WTC11 (cell line): ENCODE measurements at regions not wholly inside any gene's neighbourhood (a gene's known extent, or its start where the extent isn't known, plus 50 kb on each side); places are given as distances from the start of the nearest gene placed in this dataset.

Experiments
- ATAC-seq: fragments of 200-7000 bp; cut with Tn5 transposase; 2 replicates; pipeline ENCODE4 v1.10.0; 2021; ENCODE audit warnings: mild to moderate bottlenecking, moderate library complexity
- CTCF ChIA-PET: fragments of 300-600 bp; sonication (Branson Sonifier 250); formaldehyde crosslinking; loops from one replicate; lab custom pipeline; 2021; ENCODE audit warnings: antibody characterized with exemption; lab: Charles Lee
- POLR2A ChIA-PET: fragments of 350-600 bp; sonication (Branson Sonifier 250); formaldehyde crosslinking; loops from one replicate; lab custom pipeline; 2021; ENCODE audit warnings: antibody characterized with exemption; lab: Charles Lee
- DNase-seq: peaks from one replicate; pipeline ENCODE4 v3.0.0; 2021; ENCODE audit warnings: low spot score
- H3K27ac Mint-ChIP-seq: 2 replicates; pipeline ENCODE4 v1.8.0; 2021; ENCODE audit warnings: mixed read lengths
- H3K27me3 Mint-ChIP-seq: 2 replicates; pipeline ENCODE4 v1.8.0; 2021; ENCODE audit warnings: low read depth, mild to moderate bottlenecking, moderate library complexity, mixed read lengths
- H3K36me3 Mint-ChIP-seq: 2 replicates; pipeline ENCODE4 v1.8.0; 2021; ENCODE audit warnings: mixed read lengths
- H3K4me1 Mint-ChIP-seq: 2 replicates; pipeline ENCODE4 v1.8.0; 2022; ENCODE audit warnings: mixed read lengths
- H3K4me3 Mint-ChIP-seq: 2 replicates; pipeline ENCODE4 v1.8.0; 2021; ENCODE audit warnings: mild to moderate bottlenecking, moderate library complexity, mixed read lengths
- H3K9me3 Mint-ChIP-seq: 2 replicates; pipeline ENCODE4 v1.8.0; 2021; ENCODE audit warnings: mixed read lengths
- ATF2 ChIP-seq: sonication (generic); formaldehyde crosslinking; IDR thresholded peaks from 2 replicates; pipeline ENCODE4 v1.8.1; 2022; ENCODE audit warnings: low read depth, missing genetic modification reagents, borderline replicate concordance
- CREB1 ChIP-seq: sonication (generic); formaldehyde crosslinking; IDR thresholded peaks from 2 replicates; pipeline ENCODE4 v1.8.0; 2023; ENCODE audit warnings: mild to moderate bottlenecking, missing genetic modification reagents
- EMX1 ChIP-seq: fragments of 250-450 bp; sonication (Bioruptor Pico); IDR thresholded peaks from 2 replicates; pipeline ENCODE4 v1.8.0; 2021; ENCODE audit warnings: mild to moderate bottlenecking
- HMGA2 ChIP-seq: fragments of 250-450 bp; sonication (Bioruptor Pico); IDR thresholded peaks from 2 replicates; pipeline ENCODE4 v1.4.0; 2021; ENCODE audit warnings: mild to moderate bottlenecking, moderate library complexity
- HMGXB4 ChIP-seq: sonication (generic); formaldehyde crosslinking; IDR thresholded peaks from 2 replicates; pipeline ENCODE4 v1.8.1; 2023; ENCODE audit warnings: mild to moderate bottlenecking, moderate library complexity, missing genetic modification reagents
- IRF1 ChIP-seq: sonication (generic); formaldehyde crosslinking; IDR thresholded peaks from 2 replicates; pipeline ENCODE4 v1.8.0; 2023; ENCODE audit warnings: missing genetic modification reagents
- MLX ChIP-seq: sonication (generic); formaldehyde crosslinking; IDR thresholded peaks from 2 replicates; pipeline ENCODE4 v1.8.1; 2023; ENCODE audit warnings: mild to moderate bottlenecking, missing genetic modification reagents, moderate library complexity
- MXD4 ChIP-seq: fragments of 250-450 bp; sonication (Bioruptor Pico); IDR thresholded peaks from 2 replicates; pipeline ENCODE4 v1.8.0; 2021; ENCODE audit warnings: mild to moderate bottlenecking, moderate library complexity, borderline replicate concordance
- NFATC4 ChIP-seq: fragments of 250-450 bp; sonication (Bioruptor Pico); IDR thresholded peaks from 2 replicates; pipeline ENCODE4 v1.9.0; 2021; ENCODE audit warnings: mild to moderate bottlenecking
- NFYB ChIP-seq: sonication (generic); formaldehyde crosslinking; conservative IDR thresholded peaks from 2 replicates; pipeline ENCODE4 v1.8.0; 2022; ENCODE audit warnings: low read depth, missing genetic modification reagents
- PRRX2 ChIP-seq: fragments of 250-450 bp; sonication (Bioruptor Pico); IDR thresholded peaks from 2 replicates; pipeline ENCODE4 v1.8.0; 2021; ENCODE audit warnings: mild to moderate bottlenecking
- RELA ChIP-seq: sonication (generic); formaldehyde crosslinking; IDR thresholded peaks from 2 replicates; pipeline ENCODE4 v1.8.1; 2022; ENCODE audit warnings: missing genetic modification reagents, mild to moderate bottlenecking, borderline replicate concordance
- RORB ChIP-seq: fragments of 250-450 bp; sonication (Bioruptor Pico); IDR thresholded peaks from 2 replicates; pipeline ENCODE4 v1.9.0; 2021; ENCODE audit warnings: mild to moderate bottlenecking
- SP1 ChIP-seq: sonication (generic); formaldehyde crosslinking; conservative IDR thresholded peaks from 2 replicates; pipeline ENCODE4 v1.8.1; 2022; ENCODE audit warnings: missing genetic modification reagents
- TEAD4 ChIP-seq: sonication (generic); formaldehyde crosslinking; IDR thresholded peaks from 2 replicates; pipeline ENCODE4 v1.8.0; 2022; ENCODE audit warnings: mild to moderate bottlenecking, missing genetic modification reagents
- TP53 ChIP-seq: sonication (generic); formaldehyde crosslinking; IDR thresholded peaks from 2 replicates; pipeline ENCODE4 v1.8.1; 2023; ENCODE audit warnings: mild to moderate bottlenecking, missing genetic modification reagents
- ZBTB43 ChIP-seq: sonication (generic); formaldehyde crosslinking; IDR thresholded peaks from 2 replicates; pipeline ENCODE4 v1.8.1; 2023; ENCODE audit warnings: mild to moderate bottlenecking, missing genetic modification reagents
- ZNF121 ChIP-seq: sonication (generic); formaldehyde crosslinking; IDR thresholded peaks from 2 replicates; pipeline ENCODE4 v1.8.0; 2023; ENCODE audit warnings: missing genetic modification reagents
- ZNF138 ChIP-seq: sonication (generic); formaldehyde crosslinking; conservative IDR thresholded peaks from 2 replicates; pipeline ENCODE4 v1.8.1; 2022; ENCODE audit warnings: mild to moderate bottlenecking, moderate library complexity, missing genetic modification reagents
- ZNF219 ChIP-seq: sonication (generic); formaldehyde crosslinking; IDR thresholded peaks from 2 replicates; pipeline ENCODE4 v1.8.0; 2023; ENCODE audit warnings: missing genetic modification reagents, mild to moderate bottlenecking, borderline replicate concordance
- ZNF423 ChIP-seq: fragments of 250-450 bp; sonication (Bioruptor Pico); IDR thresholded peaks from 2 replicates; pipeline ENCODE4 v2.1.2; 2022; ENCODE audit warnings: mild to moderate bottlenecking, moderate library complexity
- ZNF671 ChIP-seq: fragments of 250-450 bp; sonication (Bioruptor Pico); IDR thresholded peaks from 2 replicates; pipeline ENCODE4 v1.8.0; 2021; ENCODE audit warnings: mild to moderate bottlenecking
- ZSCAN18 ChIP-seq: fragments of 250-450 bp; sonication (Bioruptor Pico); IDR thresholded peaks from 2 replicates; pipeline ENCODE4 v2.1.2; 2022; ENCODE audit warnings: mild to moderate bottlenecking, moderate library complexity

- TF ChIP-seq ZBTB43 (CRISPR knock-in tag) (no peak), ZNF121 (CRISPR knock-in tag) (no peak), RELA (CRISPR knock-in tag) (no peak), RORB (CRISPR knock-in tag) (no peak), CREB1 (CRISPR knock-in tag) (no peak), HMGA2 (CRISPR knock-in tag) (no peak), ZNF423 (no peak), NFYB (CRISPR knock-in tag) (no peak), ZNF138 (CRISPR knock-in tag) (no peak)
Measured at GRCh38 chr20:17141568-17141967, 85.3 kb upstream of the PCSK2 start (continued).

GRCh38 chr20:17142666-17143065, 84.2 kb upstream of the PCSK2 start:
- no peak overlapping the region for H3K4me3 Mint-ChIP-seq
- TF ChIP-seq ATF2 (CRISPR knock-in tag) (no peak), TP53 (CRISPR knock-in tag) (no peak), MXD4 (no peak), ZNF219 (CRISPR knock-in tag) (no peak), HMGXB4 (CRISPR knock-in tag) (no peak), NFATC4 (CRISPR knock-in tag) (no peak), TEAD4 (CRISPR knock-in tag) (no peak), ZSCAN18 (CRISPR knock-in tag) (no peak), CREB1 (CRISPR knock-in tag) (no peak), EMX1 (CRISPR knock-in tag) (no peak), ZNF671 (CRISPR knock-in tag) (no peak), ZNF138 (CRISPR knock-in tag) (no peak), SP1 (CRISPR knock-in tag) (no peak), PRRX2 (no peak), IRF1 (CRISPR knock-in tag) (no peak), MLX (CRISPR knock-in tag) (no peak)
- H3K27me3 Mint-ChIP-seq, result no peaks in the 10 kb centered on the region
- ChIA-PET POLR2A (no interaction called here), CTCF (no interaction called here)
- ATAC-seq, result no peak
- no peak overlapping the region for H3K27ac Mint-ChIP-seq
- no peaks in the 10 kb centered on the region for H3K4me1 Mint-ChIP-seq
- DNase-seq, result no peak
- H3K36me3 Mint-ChIP-seq, result no peaks in the 10 kb centered on the region
- H3K9me3 Mint-ChIP-seq, result peaks cover 9% of the 10 kb centered on the region
